ENCODE measurements at regions not wholly inside any gene's neighbourhood (a gene's known extent, or its start where the extent isn't known, plus 50 kb on each side); places are given as distances from the start of the nearest gene placed in this dataset.

GRCh38 chr22:48643066-48643731 is 1184.5 kb downstream of the BRD1 start:
- no peak overlapping the region for H3K4me3 ChIP-seq (ENCODE audit: low read depth, low read length)
- TF ChIP-seq, protein P1, sequence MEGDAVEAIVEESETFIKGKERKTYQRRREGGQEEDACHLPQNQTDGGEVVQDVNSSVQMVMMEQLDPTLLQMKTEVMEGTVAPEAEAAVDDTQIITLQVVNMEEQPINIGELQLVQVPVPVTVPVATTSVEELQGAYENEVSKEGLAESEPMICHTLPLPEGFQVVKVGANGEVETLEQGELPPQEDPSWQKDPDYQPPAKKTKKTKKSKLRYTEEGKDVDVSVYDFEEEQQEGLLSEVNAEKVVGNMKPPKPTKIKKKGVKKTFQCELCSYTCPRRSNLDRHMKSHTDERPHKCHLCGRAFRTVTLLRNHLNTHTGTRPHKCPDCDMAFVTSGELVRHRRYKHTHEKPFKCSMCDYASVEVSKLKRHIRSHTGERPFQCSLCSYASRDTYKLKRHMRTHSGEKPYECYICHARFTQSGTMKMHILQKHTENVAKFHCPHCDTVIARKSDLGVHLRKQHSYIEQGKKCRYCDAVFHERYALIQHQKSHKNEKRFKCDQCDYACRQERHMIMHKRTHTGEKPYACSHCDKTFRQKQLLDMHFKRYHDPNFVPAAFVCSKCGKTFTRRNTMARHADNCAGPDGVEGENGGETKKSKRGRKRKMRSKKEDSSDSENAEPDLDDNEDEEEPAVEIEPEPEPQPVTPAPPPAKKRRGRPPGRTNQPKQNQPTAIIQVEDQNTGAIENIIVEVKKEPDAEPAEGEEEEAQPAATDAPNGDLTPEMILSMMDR (IDR thresholded peaks at IDR 0.05; ENCODE audit: borderline replicate concordance, insufficient read depth, low read depth, low read length): no peak

DNA sequence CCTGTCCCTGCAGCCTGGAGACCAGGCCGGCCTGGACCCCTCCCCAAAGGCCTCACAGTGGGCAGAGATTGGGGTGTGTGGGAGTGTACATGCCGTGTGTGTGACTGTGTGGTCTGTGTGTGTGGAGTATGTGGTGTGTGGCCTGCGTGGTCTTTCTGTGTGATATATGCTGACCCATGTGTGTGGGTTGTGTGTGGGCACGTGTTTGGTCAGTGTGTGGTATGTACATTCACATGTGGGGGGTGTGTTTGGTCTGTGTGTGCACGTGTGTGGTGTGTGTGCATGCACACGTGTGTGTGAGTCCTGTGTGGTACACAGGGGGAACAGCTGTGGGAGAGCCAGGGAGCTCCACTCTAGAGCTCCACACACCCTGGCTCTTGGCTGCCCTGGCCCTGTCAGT is 1185.1 kb downstream of the BRD1 start:
- no peak overlapping the region for H3K4me3 ChIP-seq (ENCODE audit: low read depth, low read length)
- TF ChIP-seq, protein P1 (IDR thresholded peaks at IDR 0.05; ENCODE audit: borderline replicate concordance, insufficient read depth, low read depth, low read length): no peak

DNA sequence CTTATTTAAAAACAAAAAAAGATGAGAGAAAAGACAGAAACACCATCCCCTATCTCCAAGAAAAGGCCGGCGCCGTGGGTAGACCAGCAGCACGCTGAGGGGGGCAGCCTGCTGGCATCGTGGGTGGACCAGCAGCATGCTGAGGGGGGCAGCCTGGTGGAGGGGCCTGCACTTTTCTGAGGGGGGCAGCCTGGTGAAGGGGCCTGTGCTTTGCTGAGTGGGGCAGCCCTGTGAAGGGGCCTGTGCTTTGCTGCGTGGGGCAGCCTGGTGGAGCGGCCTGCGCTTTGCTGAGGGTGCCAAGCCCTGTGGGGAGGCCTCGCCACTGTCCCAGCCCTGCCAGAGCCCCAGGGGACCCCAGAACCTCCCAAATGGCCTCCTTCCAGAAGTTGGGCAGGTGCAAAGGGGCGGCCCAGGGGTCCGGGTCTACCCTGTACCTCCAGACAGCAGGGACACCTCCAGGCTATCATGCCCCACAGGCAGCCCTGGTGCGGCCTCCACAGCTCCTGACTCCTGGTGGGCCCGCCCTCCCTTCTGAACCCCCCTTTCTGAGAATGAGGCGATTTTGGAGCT is 1185.7 kb downstream of the BRD1 start:
- TF ChIP-seq, protein P1 (IDR thresholded peaks at IDR 0.05; ENCODE audit: borderline replicate concordance, insufficient read depth, low read depth, low read length): no peak
- no peak overlapping the region for H3K4me3 ChIP-seq (ENCODE audit: low read depth, low read length)

DNA sequence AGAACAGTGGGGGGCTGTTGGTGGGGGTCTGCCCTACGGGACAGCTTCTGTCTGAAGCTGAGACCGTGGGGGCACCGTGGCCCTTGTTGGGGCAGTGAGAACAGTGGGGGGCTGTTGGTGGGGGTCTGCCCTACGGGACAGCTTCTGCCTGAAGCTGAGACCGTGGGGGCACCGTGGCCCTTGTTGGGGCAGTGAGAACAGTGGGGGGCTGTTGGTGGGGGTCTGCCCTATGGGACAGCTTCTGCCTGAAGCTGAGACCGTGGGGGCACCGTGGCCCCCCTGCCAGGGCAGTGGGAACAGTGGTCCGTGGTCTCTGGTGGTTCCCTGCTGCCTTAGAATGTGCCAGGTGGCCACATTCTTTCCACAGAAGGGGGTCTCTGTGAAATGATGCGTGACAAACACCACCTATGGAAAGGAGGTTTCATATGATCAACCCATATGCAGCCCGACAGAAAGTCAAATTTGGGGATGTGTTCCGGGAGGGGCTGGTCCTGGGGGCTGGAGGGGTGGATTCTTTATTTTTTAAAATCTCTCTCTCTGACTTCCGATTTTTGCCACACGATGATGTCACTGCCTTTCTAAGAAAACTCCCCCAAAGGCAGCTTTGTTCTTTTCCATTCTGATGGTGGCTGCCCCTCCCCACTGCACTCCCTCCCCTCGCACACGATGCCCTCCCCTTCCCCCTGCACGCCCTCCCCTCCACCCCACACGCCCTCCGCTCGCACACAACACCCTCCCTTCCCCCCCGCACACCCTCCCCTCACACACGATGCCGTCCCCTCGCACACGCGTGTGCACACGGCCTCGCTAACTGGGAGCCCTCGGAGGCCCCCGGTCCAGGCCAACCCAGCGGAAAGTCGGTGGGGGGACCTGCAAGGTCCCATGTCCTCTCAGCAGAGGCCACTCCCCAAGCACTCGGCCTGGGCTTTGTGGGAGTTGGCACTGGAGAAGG is 1186.5 kb downstream of the BRD1 start:
- TF ChIP-seq, protein P1 (IDR thresholded peaks at IDR 0.05; ENCODE audit: borderline replicate concordance, insufficient read depth, low read depth, low read length): no peak
- no peak overlapping the region for H3K4me3 ChIP-seq (ENCODE audit: low read depth, low read length)

GRCh38 chr22:48639896-48640748 is 1187.6 kb downstream of the BRD1 start:
- H3K4me3 ChIP-seq (ENCODE audit: low read depth, low read length): no peak overlapping the region
- TF ChIP-seq, protein P1 (IDR thresholded peaks at IDR 0.05; ENCODE audit: borderline replicate concordance, insufficient read depth, low read depth, low read length): no peak

DNA sequence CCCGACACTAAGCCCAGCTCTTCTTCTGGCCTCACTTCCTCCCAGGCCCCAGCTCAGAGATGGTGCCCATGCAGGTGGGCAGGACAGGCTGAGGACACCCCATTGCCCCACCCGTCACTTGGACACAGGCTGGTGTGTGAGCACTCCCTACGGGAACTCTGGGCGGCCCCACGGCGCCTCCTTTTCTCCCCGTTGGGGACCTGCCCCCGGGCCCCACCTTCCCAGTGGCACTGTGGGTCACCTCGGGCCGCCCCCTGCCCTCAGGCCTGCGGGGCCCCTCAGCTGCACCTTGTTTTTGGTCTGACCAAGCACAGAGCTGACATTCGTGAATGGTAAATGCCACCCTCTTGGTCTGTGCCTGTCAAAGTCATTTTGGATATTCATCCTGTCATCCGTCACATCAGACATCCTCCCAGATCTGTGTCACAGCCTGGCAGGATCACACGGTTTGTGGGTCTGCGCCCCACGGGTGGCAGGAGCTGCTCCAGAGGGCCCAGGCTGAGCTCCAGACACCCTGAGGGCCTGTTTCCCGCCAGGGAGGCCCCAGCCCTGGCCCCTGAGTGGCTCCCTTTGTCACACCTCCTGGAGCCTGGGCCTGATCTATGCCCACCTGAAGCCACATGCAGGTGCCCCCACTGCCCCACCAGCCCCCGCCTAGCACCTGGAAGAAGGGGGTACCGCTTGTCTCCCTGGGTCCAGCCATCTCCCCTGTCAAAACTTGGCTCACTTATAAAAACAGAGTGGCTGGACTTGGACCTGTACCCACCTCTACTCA is 1188.5 kb downstream of the BRD1 start:
- no peak overlapping the region for H3K4me3 ChIP-seq (ENCODE audit: low read depth, low read length)
- TF ChIP-seq, protein P1 (IDR thresholded peaks at IDR 0.05; ENCODE audit: borderline replicate concordance, insufficient read depth, low read depth, low read length): no peak
